GM13976 (cell line): ENCODE measurements at regions not wholly inside any gene's neighbourhood (a gene's known extent, or its start where the extent isn't known, plus 50 kb on each side); places are given as distances from the start of the nearest gene placed in this dataset.

Experiments
- DNase-seq: peaks from one replicate; pipeline ENCODE4 v3.0.0; 2012; ENCODE audit warnings: low spot score
- CTCF ChIP-seq: IDR thresholded peaks from 2 replicates; pipeline ENCODE4 v1.5.1; 2012; ENCODE audit warnings: borderline replicate concordance, mild to moderate bottlenecking; ENCODE audit not compliant: insufficient read depth; ENCODE audit errors: extremely low read depth, missing control alignments, control extremely low read depth
- in situ Hi-C: fragments of 300-500 bp; cut with MboI; formaldehyde crosslinking; loops from one replicate; pipeline ENCODE4 v1.12.0; 2022; ENCODE audit warnings: low sequenced_read_pairs, mixed read lengths, inconsistent platforms; ENCODE audit not compliant: unreplicated experiment

- no peak for TF ChIP-seq CTCF
- no peak for DNase-seq
- in situ Hi-C loops, result no loop called here
Observed at GRCh38 chr1:25055324-25055780, 125.3 kb upstream of the RUNX3 start.

DNA sequence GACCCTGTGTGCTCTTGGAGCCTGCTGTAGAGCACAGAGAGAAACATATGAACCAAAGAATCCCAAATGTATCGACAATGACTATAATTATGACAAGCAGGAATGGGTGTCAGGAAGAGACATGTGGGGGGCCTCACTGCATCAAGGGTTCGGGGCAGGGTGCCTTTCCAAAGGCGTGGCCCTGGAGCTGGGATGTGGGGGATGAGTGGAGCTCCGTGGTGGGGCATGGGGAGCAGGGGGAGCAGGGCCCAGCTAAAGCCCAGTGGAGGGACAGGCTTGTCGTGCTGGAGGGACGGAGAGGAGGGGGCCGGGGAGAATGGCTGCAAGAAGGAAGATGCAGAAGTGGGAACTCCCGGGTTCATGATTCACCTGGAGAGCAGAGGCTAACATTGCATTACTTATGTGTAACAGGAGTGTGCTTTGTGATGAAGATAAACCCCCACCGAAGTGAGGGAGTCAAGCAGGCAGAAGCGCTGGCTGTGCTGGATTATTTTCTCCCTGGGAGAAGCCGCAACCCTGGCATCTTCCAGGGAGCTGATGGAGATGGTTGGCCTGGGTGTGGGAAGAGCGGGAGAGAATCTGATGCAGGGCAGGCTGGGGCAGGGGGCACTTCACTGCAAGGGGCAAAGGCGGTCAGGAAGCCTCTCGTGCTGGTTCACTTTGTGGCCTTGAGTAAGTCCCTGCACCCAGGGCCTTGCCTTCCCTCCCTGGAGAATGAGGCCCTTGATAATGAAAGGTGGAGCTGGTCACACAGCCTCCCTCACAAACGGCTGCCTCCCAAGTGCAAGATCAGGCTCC is 124.6 kb upstream of the RUNX3 start:
- in situ Hi-C loops, result no loop called here
- DNase-seq, result no peak

DNA sequence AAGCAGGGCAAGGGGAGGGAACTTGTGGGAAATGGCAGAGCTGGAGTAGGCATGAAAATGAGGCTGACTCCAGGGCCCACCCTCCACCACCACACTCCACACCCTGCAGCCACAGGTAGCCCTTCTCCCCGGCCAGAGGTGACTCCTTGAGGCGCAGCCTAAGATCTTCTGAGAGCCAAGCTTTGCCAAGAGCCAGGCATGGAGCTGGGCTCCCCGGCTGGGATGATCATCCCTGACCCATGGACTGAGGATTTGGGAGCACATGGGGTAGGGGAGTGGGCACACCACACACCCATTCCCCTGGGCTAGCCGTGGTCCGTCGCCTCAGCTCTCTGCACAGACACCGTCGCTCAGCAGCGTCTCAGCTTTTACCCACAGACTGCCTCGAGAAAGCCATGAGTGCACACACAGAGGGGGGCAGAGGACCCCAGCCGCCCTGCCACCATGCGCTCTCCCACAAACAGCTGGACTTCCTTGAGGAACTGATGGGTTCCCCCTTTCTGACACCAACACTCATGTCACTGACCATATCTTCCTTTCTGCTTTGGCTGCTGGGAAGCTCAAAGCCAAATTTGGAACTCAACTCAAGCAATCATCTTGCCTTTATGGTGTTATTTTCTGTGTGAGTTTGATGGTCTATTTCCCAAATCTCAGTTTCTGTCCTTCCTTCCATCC is 123.6 kb upstream of the RUNX3 start:
- no peak for DNase-seq
- in situ Hi-C loops, result no loop called here
- no peak for TF ChIP-seq CTCF

More for the DNA sequence above, 124.6 kb upstream of the RUNX3 start:
- TF ChIP-seq CTCF, result no peak

GRCh38 chr1:25051906-25052305 is 121.8 kb upstream of the RUNX3 start:
- no peak for DNase-seq
- in situ Hi-C loops, result no loop called here
- no peak for TF ChIP-seq CTCF

DNA sequence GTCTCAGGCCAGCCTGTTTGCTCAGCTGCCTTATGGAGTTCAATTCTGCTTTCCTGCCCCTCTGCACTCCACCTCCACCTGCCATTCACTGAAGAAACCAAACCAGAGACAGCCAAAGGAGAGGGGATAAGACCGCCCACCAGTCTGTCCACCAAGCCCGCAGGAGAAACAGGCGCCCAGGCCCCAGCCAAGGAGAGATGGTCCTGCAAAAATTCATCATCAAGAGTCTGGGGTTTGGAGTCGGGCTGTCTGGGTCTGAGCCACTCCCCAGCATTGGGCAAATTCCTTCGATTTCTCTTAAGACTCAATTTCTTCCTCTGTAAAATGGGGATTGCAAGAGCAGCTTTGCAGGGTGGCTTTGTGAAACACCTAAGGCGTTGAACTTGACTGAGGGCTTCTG is 121.4 kb upstream of the RUNX3 start:
- in situ Hi-C loops, result no loop called here
- no peak for TF ChIP-seq CTCF
- no peak for DNase-seq

DNA sequence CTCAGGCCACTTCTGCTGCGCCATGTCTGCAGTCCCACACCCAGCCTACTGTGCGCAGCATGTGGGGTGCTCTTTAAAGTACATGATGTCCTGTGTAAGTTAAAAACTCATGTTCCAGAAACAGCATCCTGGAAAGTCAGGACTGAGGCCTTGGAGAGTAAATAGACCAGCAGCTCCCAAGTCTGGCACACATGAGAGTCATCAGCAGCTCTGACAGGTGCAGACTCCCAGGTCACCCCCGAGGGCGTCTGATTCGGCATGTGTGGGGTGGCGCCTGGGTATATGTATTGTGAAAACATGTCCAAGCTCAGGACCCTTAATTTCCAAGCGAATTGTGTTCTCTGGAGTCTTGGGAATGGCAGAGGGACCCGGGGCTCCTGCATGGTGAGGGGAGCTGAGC is 120.1 kb upstream of the RUNX3 start:
- DNase-seq, result no peak
- in situ Hi-C loops, result no loop called here
- no peak for TF ChIP-seq CTCF

GRCh38 chr1:25049190-25049589 is 119.1 kb upstream of the RUNX3 start:
- in situ Hi-C loops, result no loop called here
- no peak for DNase-seq
- TF ChIP-seq CTCF, result no peak
